GM12865 (cell line): ENCODE measurements at regions not wholly inside any gene's neighbourhood (a gene's known extent, or its start where the extent isn't known, plus 50 kb on each side); places are given as distances from the start of the nearest gene placed in this dataset.

Experiments used
- DNase-seq: peaks from one replicate; pipeline ENCODE4 v3.0.0; 2010; ENCODE audit warnings: low read depth
- H3K4me3 ChIP-seq: 2 replicates; pipeline ENCODE4 v1.5.1; 2011; ENCODE audit warnings: mild to moderate bottlenecking, low read depth, low read length, control low read depth
- CTCF ChIP-seq: IDR thresholded peaks from 2 replicates; pipeline ENCODE4 v1.5.1; 2011; ENCODE audit warnings: low read length, control low read depth, low read depth, inconsistent platforms; ENCODE audit not compliant: insufficient read depth; ENCODE audit errors: missing control alignments

GRCh38 chr9:110047955-110048402, 160.0 kb downstream of the C9orf152 start:
- H3K4me3 ChIP-seq = peak overlapping the region; percentile 98
- DNase-seq = no peak
- TF ChIP-seq CTCF = no peak

GRCh38 chr9:110048403-110048975, 159.5 kb downstream of the C9orf152 start:
- peak; percentile 91 for DNase-seq
- peak overlapping the region; percentile 98 for H3K4me3 ChIP-seq
- no peak for TF ChIP-seq CTCF

DNA sequence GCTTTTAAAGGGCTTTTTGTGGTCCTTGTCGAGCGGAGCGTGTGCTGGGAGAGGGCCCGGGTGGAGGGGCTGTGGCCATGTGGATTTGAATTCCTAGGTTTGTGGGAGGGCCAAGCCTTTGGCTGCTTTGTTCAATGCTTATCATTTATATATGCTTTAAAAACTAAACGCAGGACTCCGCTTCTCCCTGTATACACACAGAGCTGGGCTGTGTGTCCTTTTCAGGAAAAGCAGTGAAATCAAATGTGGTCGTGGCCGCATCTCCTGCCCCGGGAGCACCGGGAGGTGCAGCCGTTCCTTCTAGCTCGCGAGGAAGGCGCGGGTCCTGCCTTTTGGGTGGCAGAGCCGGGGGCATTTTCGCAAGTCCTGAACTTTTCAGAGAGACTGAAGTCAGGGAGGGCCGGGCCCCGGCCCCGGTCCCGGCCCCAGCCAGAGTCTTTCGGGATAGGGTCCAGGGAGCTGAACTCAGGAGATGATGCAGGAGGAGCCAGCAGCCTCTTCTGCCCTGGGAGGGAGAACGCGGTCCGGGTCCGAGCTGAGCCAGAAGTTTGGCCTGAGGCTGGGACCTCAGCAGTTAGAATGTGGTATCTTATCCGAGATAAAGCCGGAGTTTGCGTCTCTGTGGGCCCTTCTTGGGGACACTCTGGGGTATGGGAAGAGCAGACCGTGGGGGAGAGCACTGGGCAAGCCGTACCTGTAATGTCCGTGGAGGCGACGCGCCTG, 158.8 kb downstream of the C9orf152 start:
- no peak for TF ChIP-seq CTCF
- DNase-seq = peak; percentile 24
- H3K4me3 ChIP-seq = peak overlapping the region; percentile 98

GRCh38 chr9:110049699-110050450, 158.1 kb downstream of the C9orf152 start:
- H3K4me3 ChIP-seq = peak overlapping the region; percentile 98
- TF ChIP-seq CTCF = no peak
- DNase-seq = peak; percentile 39

DNA sequence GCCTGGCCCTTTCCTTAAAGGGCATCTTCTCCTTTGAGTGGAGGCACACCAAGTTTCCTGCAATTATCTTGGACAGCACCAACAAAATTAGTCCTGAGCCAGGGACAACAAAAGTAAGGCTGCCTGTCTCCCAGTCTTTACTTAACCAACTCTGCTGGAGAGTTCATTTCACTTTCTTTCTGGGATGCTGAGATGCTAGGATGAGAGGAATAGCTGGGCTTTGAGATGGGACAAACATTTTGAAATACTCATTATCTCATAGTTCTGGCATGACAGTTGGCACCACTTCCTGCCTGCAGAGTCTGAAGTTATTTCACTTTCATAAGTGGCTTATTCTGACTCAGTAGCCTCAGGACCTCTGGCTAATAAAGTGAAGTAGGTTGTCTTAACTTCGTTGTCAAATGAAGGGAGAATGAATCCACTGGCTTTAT, 157.0 kb downstream of the C9orf152 start:
- TF ChIP-seq CTCF = no peak
- peak; percentile 82 for DNase-seq
- peak overlapping the region; percentile 98 for H3K4me3 ChIP-seq

GRCh38 chr9:110056062-110056461, 151.9 kb downstream of the C9orf152 start:
- H3K4me3 ChIP-seq = no peak overlapping the region
- no peak for TF ChIP-seq CTCF
- no peak for DNase-seq
